Right forelimb (tissue), 1 donor: ENCODE measurements at regions not wholly inside any gene's neighbourhood (a gene's known extent, or its start where the extent isn't known, plus 50 kb on each side); places are given as distances from the start of the nearest gene placed in this dataset.

Source experiments
- DNase-seq: peaks from one replicate; pipeline ENCODE4 v3.0.0-alpha.2; 2018

DNA sequence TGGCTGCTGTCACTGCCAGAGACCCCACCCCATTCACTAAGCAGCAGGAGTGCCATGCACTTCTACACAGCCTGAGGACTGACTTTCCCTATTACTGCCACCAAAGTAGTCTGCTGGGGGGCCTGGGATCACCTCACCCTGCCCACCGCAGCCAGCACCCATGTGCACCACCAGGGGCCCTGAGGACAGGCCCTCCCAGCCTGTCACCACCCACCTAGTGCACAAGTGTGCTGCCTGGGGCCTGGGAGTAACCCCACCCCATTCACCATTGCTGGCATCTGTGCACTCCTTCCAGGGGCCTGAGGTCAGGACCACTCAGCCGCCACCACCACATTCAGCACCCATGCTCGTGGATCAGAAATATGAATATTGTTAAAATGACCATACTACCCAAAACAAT, 247.8 kb upstream of the NCKAP5 start:
- DNase-seq = no peak

DNA sequence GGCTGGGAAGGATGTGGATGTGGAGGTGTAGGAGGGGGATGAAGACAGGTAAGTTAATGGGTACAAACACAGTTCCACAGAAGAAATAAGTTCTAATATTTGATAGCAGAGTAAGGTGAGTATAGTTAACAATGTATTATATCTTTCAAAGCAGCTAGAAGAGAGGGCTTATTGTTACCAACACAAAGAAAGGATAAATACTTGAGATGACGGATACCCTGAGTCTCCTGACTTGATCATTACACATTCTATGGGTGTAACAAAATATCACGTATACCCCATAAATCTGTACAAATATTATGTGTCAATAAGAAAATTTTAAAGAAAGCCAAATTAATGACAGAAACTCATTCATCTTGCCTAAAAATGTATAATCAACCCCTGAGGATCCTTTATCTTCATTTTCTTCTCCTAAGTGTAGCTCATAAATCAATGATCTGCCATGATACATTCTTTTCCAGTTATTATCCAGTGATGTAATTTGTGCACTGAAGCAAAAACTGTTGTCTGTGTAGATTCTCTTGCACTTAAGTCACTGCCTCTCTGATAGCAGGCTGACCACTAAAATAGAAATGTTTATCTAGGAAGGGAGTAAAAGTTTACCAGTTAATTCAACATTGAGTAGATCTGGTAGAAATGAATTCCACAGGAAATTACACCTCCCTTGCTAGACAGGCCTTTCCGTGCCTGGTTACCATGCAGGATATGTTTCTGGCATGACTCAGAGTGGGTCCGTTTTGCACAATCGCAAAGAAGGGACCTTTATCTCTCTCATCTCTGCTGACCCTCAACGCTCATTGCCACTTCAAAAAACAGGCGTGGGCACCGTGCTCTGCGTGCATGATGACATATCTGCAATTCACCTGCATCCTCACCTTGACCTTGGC, 249.7 kb upstream of the NCKAP5 start:
- no peak for DNase-seq

DNA sequence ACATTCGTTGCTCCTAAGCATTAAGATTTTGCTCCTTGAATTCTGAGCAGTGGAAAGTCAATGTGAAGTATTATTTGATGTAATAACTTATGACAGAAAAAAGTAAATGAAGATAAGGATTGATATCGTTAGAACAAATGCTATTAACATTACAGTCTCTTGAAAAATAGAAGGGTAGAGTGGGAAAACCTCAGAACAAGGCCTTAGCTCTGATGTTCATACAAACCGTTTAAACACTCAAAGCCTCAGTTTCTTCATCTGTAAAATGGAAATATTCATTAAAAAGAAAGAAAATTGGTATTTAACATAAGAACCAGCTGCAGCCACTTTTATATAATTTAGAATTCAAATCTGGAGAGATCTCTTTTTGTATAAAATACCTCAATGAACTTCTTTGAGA, 250.4 kb upstream of the NCKAP5 start:
- DNase-seq = no peak

DNA sequence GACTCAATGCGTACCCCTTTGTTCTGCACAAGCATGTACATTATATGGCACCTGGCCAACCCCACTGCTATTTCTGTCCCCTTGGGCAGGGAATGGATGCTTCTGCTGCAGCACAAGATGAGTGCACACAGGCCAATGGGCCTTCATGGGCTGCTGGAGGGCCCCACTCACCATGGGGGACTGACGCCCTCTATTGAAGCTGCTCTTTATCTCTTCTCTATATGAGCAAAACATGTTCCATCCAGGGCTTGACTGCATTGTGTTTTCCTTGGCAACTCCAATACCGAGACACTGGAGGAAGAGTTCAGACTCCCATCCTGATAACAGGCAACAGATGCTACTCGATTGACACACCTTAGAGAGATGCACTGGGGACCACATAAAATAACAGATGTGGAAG, 251.6 kb upstream of the NCKAP5 start:
- DNase-seq = no peak

DNA sequence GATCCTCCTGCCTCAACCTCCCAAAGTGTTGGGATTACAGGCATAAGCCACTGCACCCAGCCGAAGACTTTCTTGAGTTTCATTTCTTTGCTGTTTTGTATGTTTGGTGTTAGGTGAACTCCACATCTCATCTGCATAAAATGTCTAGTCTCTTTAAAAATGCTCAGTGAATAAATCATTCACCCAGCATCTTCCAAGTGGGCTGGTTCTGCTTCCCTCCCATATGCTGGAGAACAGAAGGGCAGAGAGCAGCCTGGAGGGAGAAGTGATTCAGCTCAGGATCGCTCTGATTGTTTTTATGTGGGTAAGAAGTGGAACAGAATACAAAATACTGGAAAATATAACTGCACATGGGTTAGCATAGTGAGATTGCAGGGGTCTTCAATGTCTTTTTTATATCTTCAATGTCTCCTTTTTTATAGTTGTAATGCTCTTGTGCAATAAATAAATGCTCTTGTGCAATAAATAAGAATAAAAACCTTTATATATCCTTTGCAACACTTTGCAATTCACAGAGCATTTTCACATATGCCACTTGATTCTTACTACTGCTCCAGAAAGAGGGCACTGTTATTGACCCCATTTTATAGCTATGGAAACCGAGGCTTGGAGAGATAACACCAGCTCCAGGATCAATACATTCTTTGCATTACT, 253.0 kb upstream of the NCKAP5 start:
- DNase-seq = no peak

DNA sequence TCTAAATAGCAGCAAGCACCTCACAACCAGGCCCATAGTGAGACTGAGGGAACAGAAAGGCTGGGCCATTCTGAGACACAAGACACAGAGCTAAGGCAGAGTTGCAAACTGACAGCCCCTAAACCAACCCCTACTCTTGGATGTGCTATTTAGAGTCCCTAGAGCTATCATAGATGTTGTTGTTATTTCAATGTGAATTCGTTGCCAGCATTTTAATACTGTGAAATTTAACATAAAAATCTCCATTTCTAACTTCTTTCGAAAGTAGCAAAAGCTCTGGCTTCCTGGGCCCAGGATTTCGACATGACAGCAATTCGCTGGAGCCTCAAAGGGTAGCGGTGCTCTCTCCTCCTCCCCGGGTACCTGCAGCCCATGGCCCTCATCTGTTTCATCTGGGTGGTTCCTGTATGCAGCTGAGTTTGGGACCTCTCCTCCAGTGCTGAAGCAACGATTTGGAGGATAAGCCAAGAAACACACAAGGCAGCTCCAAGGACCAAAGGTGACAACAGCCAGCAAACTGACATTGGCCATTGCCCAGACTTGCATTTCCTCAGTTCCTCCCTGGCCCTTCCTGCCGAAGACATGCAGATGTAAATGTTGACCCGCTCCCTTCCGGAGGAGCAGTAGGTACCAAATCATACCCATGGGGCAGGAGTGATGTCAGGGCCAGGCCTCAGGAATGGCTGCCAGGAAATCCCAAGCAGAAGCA, 254.4 kb upstream of the NCKAP5 start:
- no peak for DNase-seq

DNA sequence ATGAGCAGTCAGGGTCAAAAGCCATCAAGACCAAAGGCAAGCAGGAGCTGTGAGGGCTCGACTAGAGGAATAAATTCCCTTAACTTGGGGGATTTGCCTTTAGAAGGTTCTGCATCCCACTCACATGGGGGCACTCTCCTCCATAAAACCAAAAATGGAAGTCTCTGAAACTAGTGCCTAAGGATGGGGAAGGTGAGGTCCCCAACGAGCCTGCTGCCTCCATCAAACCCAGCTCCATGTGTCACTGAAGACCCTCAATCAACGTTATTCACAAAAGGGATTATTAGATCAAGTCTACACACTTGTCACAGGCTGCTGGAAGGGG, 254.9 kb upstream of the NCKAP5 start:
- DNase-seq = no peak

DNA sequence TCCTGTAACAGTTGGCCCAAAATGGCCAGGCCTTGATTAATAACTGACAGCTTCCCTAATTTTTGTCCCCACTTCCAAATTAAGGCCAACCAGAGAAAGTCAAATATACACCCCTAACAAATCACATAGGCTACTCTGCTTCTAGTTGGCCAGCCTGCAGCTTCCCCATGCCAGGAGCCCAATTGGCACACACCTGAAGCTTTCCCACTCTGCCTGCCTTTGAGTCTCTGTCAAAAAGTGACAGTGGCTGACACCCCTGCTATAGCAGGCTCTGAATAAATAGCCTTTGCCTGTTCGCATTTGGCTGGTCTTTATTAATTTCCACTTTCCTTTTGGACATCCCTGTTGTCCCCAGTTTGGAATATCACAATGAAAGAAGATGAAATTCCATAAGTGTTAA, 256.6 kb upstream of the NCKAP5 start:
- no peak for DNase-seq

DNA sequence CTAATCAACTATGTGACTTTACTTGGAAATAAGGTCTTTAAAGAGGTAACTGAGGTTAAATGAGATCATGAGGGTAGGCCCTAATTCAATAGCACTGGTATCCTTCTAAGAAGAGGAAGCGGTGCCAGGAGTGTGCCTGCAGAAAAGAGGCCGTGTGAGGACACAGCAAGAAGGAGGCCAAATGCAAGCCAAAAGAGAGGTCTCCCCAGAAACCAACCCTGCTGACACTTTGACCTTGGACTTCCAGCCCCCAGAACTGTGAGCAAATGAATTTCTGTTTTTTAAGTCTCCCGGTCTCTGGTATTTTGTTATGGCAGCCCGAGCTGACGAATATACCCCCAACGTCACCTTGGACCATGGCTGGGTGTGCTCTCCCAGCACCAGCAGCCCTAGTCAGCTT, 257.5 kb upstream of the NCKAP5 start:
- no peak for DNase-seq

DNA sequence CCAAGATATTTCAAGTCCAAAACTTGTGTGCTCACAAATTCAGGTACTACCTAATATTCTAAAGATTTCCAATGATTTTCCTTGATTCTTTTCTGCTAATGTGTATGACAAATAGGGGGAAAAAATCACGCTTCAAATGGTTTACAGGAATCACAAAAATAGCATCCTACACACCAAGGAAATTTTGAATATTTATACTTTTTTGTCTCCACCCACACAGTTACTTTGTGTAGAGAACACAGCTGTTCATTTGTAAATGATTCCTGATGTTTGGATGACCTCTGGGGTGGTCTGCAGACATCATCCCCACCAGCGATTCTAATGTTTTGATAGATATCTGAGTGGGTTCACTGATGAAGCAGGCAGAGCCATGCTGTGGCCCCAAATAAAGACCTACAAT, 260.6 kb upstream of the NCKAP5 start:
- no peak for DNase-seq

DNA sequence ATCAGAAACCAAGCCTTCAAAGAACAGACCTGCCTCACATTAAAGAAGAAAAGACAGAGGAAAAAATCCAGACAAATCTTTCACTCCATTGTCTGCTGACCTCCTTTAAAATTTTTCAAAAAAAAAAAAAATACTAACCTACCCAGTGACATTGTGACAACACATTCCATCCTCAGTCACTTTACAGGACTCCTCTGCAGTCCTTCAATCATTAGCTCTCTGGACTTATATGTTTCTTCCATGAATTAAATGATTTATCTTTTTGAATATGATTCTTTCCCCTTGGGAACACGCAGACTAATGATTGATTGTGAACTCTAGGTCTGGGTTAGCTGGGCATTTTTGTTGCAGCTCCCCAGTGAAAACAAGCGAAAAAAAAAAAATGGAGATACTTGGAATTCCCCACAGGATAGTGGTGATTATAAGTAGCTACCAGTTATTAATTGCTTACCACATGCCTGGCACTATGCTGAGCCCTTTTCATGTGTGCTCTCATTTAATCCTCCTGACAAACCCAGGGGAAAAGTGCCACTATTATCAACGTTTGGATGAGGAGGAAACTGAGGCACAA, 261.3 kb upstream of the NCKAP5 start:
- no peak for DNase-seq

DNA sequence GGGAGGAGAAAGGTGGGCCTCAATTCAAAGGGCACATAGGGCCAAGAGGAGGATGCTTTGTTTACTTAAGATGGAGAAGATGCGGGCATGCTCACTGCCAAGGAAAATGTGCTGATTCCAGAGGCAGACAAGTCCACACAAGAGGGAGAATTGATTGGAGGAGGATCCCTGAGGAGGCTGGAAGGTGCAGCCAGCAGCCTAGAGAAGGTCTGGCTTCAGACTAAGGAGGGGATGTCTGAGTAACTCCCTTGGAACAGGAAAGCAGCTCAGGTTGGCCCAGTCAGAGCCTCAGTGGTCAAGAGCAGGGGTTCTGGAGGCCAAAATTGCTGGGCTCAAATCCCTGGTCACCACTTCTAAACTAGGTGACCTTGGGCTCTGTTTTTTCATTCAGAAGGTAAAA, 265.5 kb upstream of the NCKAP5 start:
- DNase-seq = no peak

DNA sequence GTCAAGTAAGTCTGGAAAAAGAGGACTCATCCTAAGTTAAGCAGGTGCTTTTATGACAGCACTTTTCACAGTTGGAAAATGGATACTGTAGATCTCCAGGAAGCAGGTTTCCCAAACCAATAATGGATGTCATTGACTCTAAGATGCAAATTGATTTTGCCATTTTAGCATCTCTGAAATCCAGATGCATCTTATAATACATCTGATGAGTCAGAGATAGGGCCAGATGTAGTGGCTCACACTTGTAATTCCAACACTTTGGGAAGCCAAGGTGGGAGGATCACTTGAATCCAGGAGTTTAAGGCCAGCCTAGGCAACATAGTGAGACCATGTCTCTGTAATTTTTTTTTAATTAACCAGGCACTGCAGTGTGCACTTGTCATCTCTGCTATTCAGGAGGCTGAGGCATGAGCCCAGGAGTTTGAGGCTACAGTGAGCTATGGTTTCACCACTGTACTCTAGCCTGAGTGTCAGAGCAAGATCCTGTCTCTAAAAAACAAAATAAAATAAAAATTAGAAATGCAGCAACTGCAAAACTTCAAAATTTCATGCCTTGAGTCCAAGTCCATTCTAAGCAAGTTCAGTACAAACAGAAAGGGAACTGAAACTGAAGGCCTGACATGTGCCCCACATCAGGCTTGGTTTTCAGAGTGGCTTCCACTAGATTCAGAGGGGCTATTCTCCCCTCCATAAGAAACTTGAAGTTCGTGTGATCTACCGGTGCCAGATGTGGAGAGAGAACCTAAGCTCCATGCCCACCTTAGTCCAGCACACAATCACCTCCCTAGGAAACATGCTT, 267.8 kb upstream of the NCKAP5 start:
- no peak for DNase-seq

DNA sequence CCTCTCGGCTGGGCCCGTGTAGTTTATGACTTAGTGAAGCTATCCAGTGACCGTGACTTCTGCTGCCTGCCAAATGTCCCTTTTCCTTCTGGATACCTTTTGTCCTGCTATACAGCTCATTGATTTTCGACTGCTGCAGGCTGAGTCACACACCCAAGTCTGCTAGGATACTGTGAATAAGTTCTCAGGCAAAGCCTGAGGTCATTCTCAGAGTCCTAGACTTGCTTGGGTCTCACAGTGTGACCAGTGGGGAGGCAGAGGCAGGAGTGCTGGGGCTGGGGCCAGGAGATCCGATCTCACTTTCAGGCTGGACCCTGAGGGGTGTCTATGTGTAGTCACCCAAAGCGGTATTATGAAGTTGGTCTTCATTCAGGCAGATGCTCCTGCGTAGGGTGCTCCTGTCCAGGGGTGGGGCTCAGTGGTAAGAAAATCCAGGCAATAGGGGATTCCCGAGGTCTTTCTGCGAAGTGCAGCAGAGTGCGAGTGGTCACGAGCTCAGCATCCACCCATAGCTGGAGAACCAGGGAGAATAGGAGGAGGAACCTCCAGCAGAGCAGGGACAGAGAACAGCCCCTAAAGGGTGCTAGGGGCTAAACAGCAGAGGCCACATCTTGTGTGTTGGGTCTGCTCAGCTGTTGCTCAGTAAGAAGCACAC, 268.6 kb upstream of the NCKAP5 start:
- no peak for DNase-seq

DNA sequence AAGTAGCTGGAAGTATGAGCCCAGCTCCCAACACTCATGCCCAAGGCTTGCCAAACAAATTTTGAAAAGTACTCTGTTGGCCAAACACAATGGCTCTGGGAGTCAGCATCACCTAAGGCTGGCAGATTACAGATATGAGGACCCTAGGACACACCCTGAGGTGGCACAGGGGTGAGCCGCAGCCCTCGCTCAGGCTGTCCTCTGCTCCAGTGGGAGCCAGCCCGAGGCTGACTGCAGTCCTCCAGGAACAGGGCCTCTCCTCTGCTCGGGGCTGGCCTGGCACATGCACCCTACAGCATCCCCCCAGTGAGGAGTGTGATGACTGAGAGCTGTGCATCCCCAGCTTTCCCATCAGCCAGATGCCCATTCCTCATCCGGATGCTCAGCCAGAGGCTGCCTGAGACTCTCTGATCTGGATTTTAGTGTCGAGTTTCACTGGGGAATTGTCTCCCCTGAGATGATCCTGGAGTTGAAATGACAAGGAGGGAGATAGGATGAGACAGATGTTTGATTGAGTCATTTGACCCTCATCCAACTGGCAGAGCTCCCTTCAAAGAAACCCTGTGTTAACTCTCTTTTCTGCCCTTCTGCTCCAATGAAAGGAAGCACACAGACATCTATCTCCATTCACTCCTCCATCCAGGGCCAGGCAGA, 269.3 kb upstream of the NCKAP5 start:
- DNase-seq = no peak

DNA sequence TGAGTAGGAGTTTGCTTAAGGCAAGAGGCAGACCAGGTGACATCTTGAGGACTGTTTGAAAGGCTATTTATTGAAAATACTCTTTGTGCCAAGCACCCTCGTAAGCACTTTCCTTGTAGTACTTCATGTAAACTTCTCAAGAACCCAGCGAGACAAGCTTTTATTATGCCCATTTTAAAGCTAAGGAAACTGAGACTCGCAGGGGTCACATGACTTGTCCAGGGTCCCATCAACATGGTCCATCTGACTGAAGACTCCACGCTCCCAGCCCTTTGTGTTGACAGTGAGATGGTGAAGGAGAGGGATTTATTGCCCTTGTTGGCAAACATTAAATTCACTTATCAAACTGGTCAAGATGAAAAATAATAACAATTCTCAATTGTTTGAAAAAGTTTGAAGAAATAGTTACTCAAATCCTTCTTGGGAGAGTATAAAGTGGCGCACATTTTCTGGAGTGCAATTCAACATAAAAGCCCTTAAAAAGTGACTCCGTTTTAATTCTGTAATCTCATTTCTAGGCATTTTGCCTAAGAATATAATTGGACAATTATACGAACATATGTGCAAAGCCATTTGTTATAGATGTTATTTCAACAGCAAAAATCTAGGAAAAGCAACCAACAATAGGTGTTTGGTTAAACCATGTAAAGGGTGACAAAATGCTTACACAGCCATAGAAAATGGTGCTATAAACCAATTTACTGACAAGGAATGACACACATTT, 270.5 kb upstream of the NCKAP5 start:
- DNase-seq = no peak

DNA sequence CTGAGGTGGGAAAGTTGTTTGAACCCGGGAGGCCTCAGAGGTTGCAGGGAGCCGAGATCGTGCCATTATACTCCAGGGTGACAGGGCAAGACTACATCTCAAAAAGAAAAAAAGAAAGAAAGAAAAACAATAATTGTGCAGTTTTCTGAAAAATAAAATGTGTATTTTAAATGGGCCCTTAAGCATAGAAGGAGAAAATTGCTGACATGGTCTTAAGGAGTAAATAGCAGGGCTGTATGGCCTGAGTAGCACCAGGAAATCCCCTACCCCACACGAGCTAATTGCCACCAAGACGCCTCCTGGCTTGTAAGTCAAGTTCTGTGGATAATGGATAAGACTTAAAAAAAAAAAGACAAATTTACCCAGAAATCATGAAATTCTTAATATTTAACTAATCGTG, 271.4 kb upstream of the NCKAP5 start:
- no peak for DNase-seq

DNA sequence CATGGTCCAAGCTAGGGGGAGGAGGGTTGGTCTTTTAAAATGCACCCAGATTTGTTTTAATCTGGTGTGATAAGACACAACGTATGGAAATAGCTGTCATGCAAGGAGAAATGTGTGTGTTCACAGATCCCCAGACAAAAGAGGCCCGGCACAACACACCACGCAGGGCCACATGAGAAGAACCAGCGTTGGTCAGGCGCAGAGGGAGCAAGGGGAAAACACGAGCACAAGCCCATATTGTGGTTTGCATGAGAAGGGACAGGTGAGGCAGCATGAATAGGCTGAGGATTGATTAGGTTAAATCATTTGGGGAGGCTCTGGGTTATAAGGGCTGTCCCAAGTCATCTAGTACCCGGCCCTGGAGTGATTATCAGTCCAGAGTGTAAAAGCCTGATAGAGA, 272.5 kb upstream of the NCKAP5 start:
- no peak for DNase-seq

DNA sequence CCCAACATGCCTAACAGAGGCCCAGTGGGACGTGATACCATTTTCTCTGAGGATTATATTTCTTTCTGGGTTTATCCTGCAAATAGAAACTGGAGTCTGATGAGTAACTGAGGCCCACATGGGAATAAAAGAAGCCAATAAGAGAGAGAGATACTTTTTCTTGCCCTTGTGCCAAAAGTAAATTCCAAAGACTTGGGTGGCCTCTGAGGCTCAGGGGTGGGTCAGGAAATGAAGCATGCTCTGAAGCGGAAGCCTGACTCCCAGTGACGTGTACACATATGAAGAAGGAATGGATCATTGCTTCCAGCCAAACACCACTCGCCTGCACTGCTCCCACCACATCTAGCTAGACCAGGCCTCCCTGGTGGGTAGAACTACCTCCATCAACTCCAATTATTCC, 273.6 kb upstream of the NCKAP5 start:
- DNase-seq = no peak

DNA sequence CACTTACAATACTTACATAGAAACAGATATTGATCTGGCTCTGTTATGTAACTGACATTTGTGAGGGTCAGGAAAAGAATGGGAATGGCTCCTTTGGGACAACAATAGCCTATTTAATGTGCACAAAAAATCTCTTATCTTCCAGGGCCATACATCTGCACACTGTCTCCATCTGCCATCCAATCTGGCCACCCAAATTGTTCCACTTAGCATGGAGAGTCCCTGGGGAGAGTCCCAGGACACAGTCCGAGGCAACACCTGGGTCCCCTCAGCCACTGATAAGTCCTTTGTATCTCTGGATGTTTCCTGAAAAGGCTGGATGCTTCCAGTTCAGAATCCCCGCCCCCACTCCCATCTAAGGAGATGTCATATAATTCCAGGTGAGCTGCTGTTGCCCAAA, 274.2 kb upstream of the NCKAP5 start:
- DNase-seq = no peak

DNA sequence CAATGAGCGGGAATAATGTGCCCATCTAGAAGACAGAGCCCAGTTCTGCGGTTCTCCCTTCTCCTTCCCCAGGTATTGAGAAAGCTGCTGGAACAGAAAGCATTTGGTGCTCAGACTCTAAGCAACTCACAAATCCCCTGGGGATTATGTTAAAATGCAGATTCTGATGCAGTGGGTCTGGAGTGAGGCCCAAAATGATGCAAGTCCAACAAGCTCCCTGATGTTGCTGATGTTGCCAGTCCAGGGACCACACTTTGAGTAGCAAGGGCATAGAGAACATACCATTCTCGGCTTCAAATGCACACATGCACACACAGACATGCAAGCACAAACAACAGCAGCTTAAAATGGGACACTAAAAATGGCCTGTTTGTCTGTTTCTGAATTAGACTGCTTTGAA, 274.8 kb upstream of the NCKAP5 start:
- DNase-seq = no peak
